Fibroblast of the conjunctiva (primary cell): ENCODE measurements at regions not wholly inside any gene's neighbourhood (a gene's known extent, or its start where the extent isn't known, plus 50 kb on each side); places are given as distances from the start of the nearest gene placed in this dataset.
"Not testable (repeated sequence)": the region's sequence is repeated elsewhere in the genome, so short reads cannot be mapped to it uniquely, and the experiment has no call there.

Experiments used
- DNase-seq: peaks from one replicate; pipeline ENCODE4 v3.0.0-alpha.2; 2010; ENCODE audit warnings: low read depth

- DNase-seq: no peak
These were observed 74.1 kb upstream of the SH3PXD2B start for GRCh38 chr5:172528440-172528839.

- no peak for DNase-seq
These were observed 73.2 kb upstream of the SH3PXD2B start for GRCh38 chr5:172527559-172527958.

GRCh38 chr5:172525996-172526360 is 71.7 kb upstream of the SH3PXD2B start:
- DNase-seq: no peak

GRCh38 chr5:172525307-172525995 is 71.1 kb upstream of the SH3PXD2B start:
- no peak for DNase-seq

- no peak for DNase-seq
These were observed 70.3 kb upstream of the SH3PXD2B start for GRCh38 chr5:172524573-172525021.

GRCh38 chr5:172523146-172523745 is 68.9 kb upstream of the SH3PXD2B start:
- no peak for DNase-seq

- no peak for DNase-seq
These were observed 67.1 kb upstream of the SH3PXD2B start for GRCh38 chr5:172521338-172521932.

- no peak for DNase-seq
These were observed 57.6 kb upstream of the SH3PXD2B start for GRCh38 chr5:172511952-172512351.

- no peak for DNase-seq
These were observed 55.1 kb upstream of the SH3PXD2B start for GRCh38 chr5:172509405-172509781.

- DNase-seq: no peak
These were observed 54.4 kb upstream of the SH3PXD2B start for GRCh38 chr5:172508471-172509404.

GRCh38 chr5:172507485-172507884 is 53.2 kb upstream of the SH3PXD2B start:
- DNase-seq: not testable (repeated sequence)

GRCh38 chr5:172506921-172507320 is 52.6 kb upstream of the SH3PXD2B start:
- no peak for DNase-seq

- no peak for DNase-seq
These were observed 51.9 kb upstream of the SH3PXD2B start for GRCh38 chr5:172506251-172506650.

- DNase-seq: no peak
These were observed 51.5 kb upstream of the SH3PXD2B start for GRCh38 chr5:172505845-172506244.

GRCh38 chr5:172505403-172505759 is 51.1 kb upstream of the SH3PXD2B start:
- DNase-seq: no peak

- DNase-seq: no peak
These were observed 50.5 kb upstream of the SH3PXD2B start for GRCh38 chr5:172504701-172505402.

- no peak for DNase-seq
These were observed 49.8 kb upstream of the SH3PXD2B start for GRCh38 chr5:172503925-172504700.
